ENCODE measurements at regions not wholly inside any gene's neighbourhood (a gene's known extent, or its start where the extent isn't known, plus 50 kb on each side); places are given as distances from the start of the nearest gene placed in this dataset.

DNA sequence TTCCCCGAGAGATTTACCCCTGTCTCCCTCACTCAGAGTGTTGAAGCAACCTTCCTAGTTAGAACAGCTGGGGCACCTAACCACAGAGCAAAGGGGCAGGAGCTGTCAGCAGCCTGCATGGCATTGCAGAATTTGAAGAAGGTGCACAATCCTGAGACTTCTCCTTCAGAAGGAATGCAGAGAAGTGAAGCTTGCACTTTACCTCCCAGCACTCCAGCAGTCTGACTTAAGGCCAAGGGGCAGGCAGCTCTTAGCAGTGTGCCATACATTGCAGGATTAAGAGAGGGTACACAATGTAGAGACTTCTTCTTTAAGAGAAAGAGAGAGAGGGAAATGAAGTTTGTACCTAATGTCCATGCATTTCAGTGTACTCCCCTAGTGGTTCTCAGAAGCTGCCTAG is 236.0 kb upstream of the FBXL7 start:
- TF ChIP-seq, protein P1, sequence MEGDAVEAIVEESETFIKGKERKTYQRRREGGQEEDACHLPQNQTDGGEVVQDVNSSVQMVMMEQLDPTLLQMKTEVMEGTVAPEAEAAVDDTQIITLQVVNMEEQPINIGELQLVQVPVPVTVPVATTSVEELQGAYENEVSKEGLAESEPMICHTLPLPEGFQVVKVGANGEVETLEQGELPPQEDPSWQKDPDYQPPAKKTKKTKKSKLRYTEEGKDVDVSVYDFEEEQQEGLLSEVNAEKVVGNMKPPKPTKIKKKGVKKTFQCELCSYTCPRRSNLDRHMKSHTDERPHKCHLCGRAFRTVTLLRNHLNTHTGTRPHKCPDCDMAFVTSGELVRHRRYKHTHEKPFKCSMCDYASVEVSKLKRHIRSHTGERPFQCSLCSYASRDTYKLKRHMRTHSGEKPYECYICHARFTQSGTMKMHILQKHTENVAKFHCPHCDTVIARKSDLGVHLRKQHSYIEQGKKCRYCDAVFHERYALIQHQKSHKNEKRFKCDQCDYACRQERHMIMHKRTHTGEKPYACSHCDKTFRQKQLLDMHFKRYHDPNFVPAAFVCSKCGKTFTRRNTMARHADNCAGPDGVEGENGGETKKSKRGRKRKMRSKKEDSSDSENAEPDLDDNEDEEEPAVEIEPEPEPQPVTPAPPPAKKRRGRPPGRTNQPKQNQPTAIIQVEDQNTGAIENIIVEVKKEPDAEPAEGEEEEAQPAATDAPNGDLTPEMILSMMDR (IDR thresholded peaks at IDR 0.05; ENCODE audit: low read depth, low read length), result no peak
- H3K4me3 ChIP-seq (replicated peaks in 1 of 2; ENCODE audit: low read depth in 2 of 2, low read length in 2 of 2), result no peak overlapping the region
- DNase-seq (ENCODE audit: low read depth in 2 of 2), result no peak

DNA sequence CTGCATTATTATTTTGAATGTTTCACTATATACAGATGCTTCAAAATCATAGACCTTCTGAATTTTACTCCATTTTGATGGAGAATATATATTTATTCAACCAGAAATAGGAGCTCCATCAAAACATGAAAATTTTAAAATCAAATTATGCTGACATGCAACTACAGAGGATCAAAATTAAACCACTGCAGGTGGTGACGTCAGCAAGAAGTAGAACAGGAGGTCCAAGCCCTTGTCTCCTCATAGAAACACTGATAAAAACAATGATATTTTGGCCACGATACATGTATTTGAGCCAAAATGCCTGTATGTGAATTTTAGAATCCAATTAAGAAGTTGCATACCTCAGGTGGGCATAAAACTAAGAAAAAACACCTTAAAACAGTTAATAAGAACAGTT is 236.6 kb upstream of the FBXL7 start:
- no peak for DNase-seq (ENCODE audit: low read depth in 2 of 2)
- H3K4me3 ChIP-seq (replicated peaks in 1 of 2; ENCODE audit: low read depth in 2 of 2, low read length in 2 of 2), result no peak overlapping the region
- TF ChIP-seq, protein P1 (IDR thresholded peaks at IDR 0.05; ENCODE audit: low read depth, low read length), result no peak

DNA sequence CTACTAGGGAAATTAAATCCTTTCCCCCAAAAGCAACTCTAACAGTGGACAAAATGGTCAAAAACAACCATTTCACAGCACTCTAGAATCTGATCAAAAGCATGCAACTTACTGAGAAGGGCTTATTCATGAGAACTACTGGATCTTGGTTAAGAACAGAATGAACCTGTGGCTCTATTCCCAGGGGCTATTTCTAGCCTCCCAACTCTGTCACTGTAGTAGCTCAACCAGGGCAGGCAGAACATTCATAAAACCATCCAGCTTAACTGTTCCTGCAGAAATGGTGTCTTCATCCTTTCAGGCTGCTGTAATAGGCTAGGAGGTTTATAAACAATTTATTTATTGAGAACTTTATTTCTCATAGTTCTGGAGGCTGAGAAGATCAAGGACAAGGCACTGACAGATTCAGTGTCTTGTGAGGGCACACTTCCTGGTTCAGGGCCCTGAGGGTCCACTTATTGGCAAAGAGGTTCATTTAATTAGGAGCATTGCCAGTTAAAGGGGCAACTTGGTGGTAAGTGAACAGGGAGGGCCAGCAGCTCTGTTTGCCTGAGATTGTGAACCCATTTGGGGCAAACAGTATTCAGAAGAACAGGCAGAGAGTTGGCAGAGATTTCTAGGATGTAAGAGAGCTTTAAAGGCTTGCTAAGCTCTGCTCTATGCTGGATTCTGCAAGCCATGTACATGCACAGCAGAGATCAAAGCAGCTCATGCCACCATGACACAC is 238.5 kb upstream of the FBXL7 start:
- no peak for DNase-seq (ENCODE audit: low read depth in 2 of 2)
- H3K4me3 ChIP-seq (replicated peaks in 1 of 2; ENCODE audit: low read depth in 2 of 2, low read length in 2 of 2), result no peak overlapping the region
- TF ChIP-seq, protein P1 (IDR thresholded peaks at IDR 0.05; ENCODE audit: low read depth, low read length), result no peak

DNA sequence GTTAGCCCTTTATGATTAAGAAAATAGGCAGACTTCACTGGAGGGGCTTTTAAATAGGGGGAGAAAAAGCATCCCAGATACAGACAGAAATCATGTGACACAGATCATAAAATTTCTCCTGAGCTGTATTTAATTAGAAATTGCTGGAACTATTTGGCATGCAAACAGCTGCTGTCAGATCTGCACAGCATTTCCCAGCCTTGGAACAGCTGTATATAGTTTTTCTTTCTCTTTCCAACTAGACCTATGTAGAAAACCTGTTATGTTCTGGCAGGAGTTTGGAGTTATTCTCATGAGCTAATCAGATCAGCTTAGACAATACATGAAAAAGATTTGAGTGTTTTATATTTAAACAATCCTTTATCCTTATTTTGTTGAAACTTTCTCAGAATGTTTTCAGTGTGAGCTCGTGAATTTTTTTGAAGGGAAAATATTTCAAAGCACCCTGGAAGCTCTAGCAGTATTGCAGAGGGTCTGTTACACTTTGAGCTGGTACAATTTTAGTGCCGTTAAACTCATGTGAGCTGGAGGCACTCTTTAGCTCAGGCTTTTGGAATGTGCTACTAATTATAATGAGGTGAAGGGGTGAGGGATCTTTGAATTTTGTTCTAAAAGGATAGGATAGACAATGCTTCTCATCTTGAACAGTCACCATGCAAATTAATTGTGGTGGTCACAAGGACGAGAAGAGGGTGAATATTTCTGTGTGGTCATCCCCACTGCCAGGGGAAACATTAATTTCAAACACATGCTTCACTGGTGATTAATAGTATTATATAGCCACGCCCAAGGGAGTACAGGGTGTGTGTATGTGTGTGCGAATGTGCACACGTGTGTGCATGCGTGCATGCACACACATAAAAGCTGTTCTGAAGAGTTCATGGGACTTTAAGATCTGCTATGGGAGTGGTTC is 239.4 kb upstream of the FBXL7 start:
- no peak overlapping the region for H3K4me3 ChIP-seq (replicated peaks in 1 of 2; ENCODE audit: low read depth in 2 of 2, low read length in 2 of 2)
- TF ChIP-seq, protein P1 (IDR thresholded peaks at IDR 0.05; ENCODE audit: low read depth, low read length), result no peak
- peak in 1 of 2 donors; percentile 5 for DNase-seq (ENCODE audit: low read depth in 2 of 2)

DNA sequence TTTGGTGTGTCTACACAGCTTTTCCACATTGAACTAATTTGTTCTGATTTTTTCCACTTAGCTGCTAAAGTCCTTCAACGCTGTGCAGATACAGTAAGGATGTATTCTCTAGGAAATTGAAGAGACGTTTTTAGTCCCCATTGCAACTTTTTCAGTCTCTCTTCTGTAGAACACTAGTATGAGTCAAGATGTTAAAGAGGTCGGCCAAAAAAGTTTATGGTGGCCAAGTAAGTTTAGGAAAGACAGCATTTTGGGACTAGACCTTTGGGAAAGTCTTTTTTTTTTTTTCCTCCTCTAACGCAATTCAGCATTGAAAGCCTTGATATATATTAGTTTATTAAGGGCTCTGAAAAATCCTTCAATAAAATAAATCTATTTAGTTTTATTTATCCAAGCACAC is 243.5 kb upstream of the FBXL7 start:
- TF ChIP-seq, protein P1 (IDR thresholded peaks at IDR 0.05; ENCODE audit: low read depth, low read length), result no peak
- DNase-seq (ENCODE audit: low read depth in 2 of 2), result no peak
- no peak overlapping the region for H3K4me3 ChIP-seq (replicated peaks in 1 of 2; ENCODE audit: low read depth in 2 of 2, low read length in 2 of 2)

DNA sequence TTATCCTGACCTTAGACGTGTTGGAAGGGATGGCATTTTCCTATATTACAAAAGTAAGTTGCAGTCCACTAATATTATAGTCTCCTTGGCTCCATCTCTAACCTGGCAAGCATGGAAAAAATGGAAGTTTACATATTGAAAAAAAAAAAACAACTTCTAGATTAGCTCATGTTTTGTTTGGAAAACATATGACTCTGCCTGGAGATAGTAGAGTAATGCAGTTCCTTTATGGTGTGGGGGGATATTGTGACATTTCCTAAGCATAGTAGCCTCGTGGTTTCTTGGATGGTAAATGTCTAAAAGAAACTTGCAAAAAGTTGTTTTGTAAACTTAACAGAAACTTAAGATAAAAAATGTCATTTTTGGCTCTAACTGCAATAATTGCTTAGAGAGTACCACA is 244.4 kb upstream of the FBXL7 start:
- peak in 1 of 2 donors; percentile 56 for DNase-seq (ENCODE audit: low read depth in 2 of 2)
- TF ChIP-seq, protein P1 (IDR thresholded peaks at IDR 0.05; ENCODE audit: low read depth, low read length), result no peak
- no peak overlapping the region for H3K4me3 ChIP-seq (replicated peaks in 1 of 2; ENCODE audit: low read depth in 2 of 2, low read length in 2 of 2)

All from cardiac fibroblast (primary cell).